ENCODE measurements at regions not wholly inside any gene's neighbourhood (a gene's known extent, or its start where the extent isn't known, plus 50 kb on each side); places are given as distances from the start of the nearest gene placed in this dataset.

DNA sequence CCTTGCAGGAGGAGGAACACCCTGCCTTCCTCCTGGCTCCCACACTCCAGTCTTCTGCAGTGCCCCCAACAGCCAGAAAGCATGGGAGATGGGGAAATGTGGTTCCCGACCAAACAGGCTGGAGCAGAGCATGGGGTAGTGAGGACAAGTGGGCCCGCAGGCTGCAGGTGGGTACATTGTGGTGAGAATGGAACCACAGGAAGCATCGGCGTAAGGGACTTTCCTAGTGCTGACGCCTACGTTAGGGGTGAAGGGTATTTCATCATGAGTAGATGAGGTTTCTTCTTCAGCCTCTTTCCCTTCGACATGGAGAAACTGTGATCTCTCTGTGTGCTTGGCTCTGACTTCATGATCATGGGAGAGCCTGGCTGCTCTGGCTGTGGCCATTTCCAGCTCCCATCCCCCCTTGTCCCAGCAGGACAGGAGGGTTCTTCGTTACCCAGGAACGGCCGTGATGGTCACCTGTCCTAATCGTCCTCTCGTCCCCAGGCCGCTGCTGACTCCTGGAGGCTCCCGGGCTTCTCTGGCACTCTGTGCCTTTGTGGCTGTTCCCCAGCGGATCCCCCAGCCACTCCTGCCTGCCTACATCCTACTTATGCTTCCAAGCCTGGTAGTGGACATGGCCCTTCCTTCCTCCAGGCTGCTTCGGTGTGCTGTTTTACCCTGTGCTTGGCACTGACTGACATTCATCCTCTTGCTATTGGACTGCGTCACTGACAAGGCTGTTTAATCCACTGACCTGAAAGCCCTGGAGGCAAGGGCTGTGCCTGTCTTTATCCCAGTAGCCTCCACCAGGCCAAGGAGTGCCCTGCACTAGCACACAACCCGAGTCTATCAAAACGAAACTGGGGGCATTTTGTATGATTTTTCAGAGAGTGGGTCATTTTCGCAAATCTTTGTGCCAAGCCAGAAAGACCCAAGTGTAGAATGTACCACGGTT is 65.2 kb upstream of the CECR2 start (continued):
- TF ChIP-seq, protein P1, sequence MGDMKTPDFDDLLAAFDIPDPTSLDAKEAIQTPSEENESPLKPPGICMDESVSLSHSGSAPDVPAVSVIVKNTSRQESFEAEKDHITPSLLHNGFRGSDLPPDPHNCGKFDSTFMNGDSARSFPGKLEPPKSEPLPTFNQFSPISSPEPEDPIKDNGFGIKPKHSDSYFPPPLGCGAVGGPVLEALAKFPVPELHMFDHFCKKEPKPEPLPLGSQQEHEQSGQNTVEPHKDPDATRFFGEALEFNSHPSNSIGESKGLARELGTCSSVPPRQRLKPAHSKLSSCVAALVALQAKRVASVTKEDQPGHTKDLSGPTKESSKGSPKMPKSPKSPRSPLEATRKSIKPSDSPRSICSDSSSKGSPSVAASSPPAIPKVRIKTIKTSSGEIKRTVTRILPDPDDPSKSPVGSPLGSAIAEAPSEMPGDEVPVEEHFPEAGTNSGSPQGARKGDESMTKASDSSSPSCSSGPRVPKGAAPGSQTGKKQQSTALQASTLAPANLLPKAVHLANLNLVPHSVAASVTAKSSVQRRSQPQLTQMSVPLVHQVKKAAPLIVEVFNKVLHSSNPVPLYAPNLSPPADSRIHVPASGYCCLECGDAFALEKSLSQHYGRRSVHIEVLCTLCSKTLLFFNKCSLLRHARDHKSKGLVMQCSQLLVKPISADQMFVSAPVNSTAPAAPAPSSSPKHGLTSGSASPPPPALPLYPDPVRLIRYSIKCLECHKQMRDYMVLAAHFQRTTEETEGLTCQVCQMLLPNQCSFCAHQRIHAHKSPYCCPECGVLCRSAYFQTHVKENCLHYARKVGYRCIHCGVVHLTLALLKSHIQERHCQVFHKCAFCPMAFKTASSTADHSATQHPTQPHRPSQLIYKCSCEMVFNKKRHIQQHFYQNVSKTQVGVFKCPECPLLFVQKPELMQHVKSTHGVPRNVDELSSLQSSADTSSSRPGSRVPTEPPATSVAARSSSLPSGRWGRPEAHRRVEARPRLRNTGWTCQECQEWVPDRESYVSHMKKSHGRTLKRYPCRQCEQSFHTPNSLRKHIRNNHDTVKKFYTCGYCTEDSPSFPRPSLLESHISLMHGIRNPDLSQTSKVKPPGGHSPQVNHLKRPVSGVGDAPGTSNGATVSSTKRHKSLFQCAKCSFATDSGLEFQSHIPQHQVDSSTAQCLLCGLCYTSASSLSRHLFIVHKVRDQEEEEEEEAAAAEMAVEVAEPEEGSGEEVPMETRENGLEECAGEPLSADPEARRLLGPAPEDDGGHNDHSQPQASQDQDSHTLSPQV (IDR thresholded peaks at IDR 0.05) = no peak
- TF ChIP-seq USF2 (IDR thresholded peaks at IDR 0.05; ENCODE audit: borderline replicate concordance, low read depth, low read length) = no peak
- no peak for TF ChIP-seq PAX8 (IDR thresholded peaks at IDR 0.05)
- TF ChIP-seq EED (IDR thresholded peaks at IDR 0.05; ENCODE audit: low read depth) = peak; percentile 89
- no peak for TF ChIP-seq NFYB (IDR thresholded peaks at IDR 0.05; ENCODE audit: insufficient read depth, low read depth, low read length)
- TF ChIP-seq MYC (IDR thresholded peaks at IDR 0.05; ENCODE audit: insufficient read depth, insufficient read length, insufficient replicate concordance, low read length, severe bottlenecking) = no peak
- TF ChIP-seq RBBP5 (conservative IDR thresholded peaks at IDR 0.05) = no peak
- TF ChIP-seq FOS (IDR thresholded peaks at IDR 0.05; ENCODE audit: borderline replicate concordance, extremely low read depth, insufficient read length) = no peak
- no peak for TF ChIP-seq ZNF622 (IDR thresholded peaks at IDR 0.05)
- TF ChIP-seq NR2C1 (IDR thresholded peaks at IDR 0.05) = no peak
- TF ChIP-seq HCFC1 (IDR thresholded peaks at IDR 0.05; ENCODE audit: low read length) = no peak
- peak; percentile 73 for TF ChIP-seq CREM (IDR thresholded peaks at IDR 0.05; ENCODE audit: low read depth)
- TF ChIP-seq SREBF1 (IDR thresholded peaks at IDR 0.05; ENCODE audit: low read length) = no peak
- TF ChIP-seq STAT1 (conservative IDR thresholded peaks at IDR 0.05) = no peak
- TF ChIP-seq EZH2 (IDR thresholded peaks at IDR 0.05; ENCODE audit: borderline replicate concordance, control insufficient read depth, low read depth, low read length) = no peak
- TF ChIP-seq, protein P2, sequence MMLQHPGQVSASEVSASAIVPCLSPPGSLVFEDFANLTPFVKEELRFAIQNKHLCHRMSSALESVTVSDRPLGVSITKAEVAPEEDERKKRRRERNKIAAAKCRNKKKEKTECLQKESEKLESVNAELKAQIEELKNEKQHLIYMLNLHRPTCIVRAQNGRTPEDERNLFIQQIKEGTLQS (IDR thresholded peaks at IDR 0.05; ENCODE audit: borderline replicate concordance, extremely low read depth, low read depth, low read length) = no peak
- TF ChIP-seq FOXM1 (IDR thresholded peaks at IDR 0.05; ENCODE audit: low read depth, low read length) = no peak
- TF ChIP-seq SPI1 (IDR thresholded peaks at IDR 0.05; ENCODE audit: borderline replicate concordance, insufficient read depth, low read depth, low read length) = no peak
- no peak for TF ChIP-seq ESRRA (IDR thresholded peaks at IDR 0.05; ENCODE audit: low read length)
- TF ChIP-seq JUNB (IDR thresholded peaks at IDR 0.05) = no peak
- TF ChIP-seq SMAD1 (IDR thresholded peaks at IDR 0.05; ENCODE audit: low read depth, partially characterized antibody) = no peak
- TF ChIP-seq, protein P3, sequence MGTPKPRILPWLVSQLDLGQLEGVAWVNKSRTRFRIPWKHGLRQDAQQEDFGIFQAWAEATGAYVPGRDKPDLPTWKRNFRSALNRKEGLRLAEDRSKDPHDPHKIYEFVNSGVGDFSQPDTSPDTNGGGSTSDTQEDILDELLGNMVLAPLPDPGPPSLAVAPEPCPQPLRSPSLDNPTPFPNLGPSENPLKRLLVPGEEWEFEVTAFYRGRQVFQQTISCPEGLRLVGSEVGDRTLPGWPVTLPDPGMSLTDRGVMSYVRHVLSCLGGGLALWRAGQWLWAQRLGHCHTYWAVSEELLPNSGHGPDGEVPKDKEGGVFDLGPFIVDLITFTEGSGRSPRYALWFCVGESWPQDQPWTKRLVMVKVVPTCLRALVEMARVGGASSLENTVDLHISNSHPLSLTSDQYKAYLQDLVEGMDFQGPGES (IDR thresholded peaks at IDR 0.05) = no peak
- TF ChIP-seq TARDBP (IDR thresholded peaks at IDR 0.05; ENCODE audit: borderline replicate concordance) = no peak
- TF ChIP-seq NR2C2 (IDR thresholded peaks at IDR 0.05; ENCODE audit: borderline replicate concordance, control insufficient read depth, insufficient read length, low read depth) = no peak
- no peak for TF ChIP-seq SIN3A (IDR thresholded peaks at IDR 0.05; ENCODE audit: low read depth, low read length)
- peak; percentile 55 for TF ChIP-seq POLR2AphosphoS5 (IDR thresholded peaks at IDR 0.05; ENCODE audit: low read length)

Measured in GM12878 (cell line).